PC-3 (cell line): ENCODE measurements at regions not wholly inside any gene's neighbourhood (a gene's known extent, or its start where the extent isn't known, plus 50 kb on each side); places are given as distances from the start of the nearest gene placed in this dataset.

Source experiments
- ATAC-seq: fragments of 200-7000 bp; cut with Tn5 transposase; 2 replicates; pipeline ENCODE4 v1.9.1; 2020; ENCODE audit warnings: mild to moderate bottlenecking, moderate library complexity
- BruUV-seq: library from RNA; stranded (reverse); fragments of 400-500 nt; replicated peaks from 2 replicates; lab custom pipeline; 2021; lab: Mats Ljungman, UMichigan
- CTCF ChIA-PET: fragments of 300-600 bp; sonication (Branson Sonifier 250); formaldehyde crosslinking; loops from one replicate; lab custom pipeline; 2022; ENCODE audit warnings: antibody characterized with exemption; lab: Charles Lee
- POLR2A ChIA-PET: fragments of 300-600 bp; sonication (Branson Sonifier 250); formaldehyde crosslinking; loops from one replicate; lab custom pipeline; 2022; ENCODE audit warnings: antibody characterized with exemption; ENCODE audit not compliant: unreplicated experiment; lab: Charles Lee
- DNase-seq: peaks from one replicate; pipeline ENCODE4 v3.0.0-alpha.2; 2015
- H2AFZ ChIP-seq: fragments of 300-600 bp; sonication (generic); 2 replicates; pipeline ENCODE4 v1.6.0; 2016; ENCODE audit warnings: antibody characterized with exemption, low read length
- H3F3A ChIP-seq: fragments of 300-600 bp; sonication (generic); one replicate; pipeline ENCODE4 v1.6.0; 2017; ENCODE audit warnings: antibody characterized with exemption, low read length, control low read depth, mild to moderate bottlenecking; ENCODE audit not compliant: unreplicated experiment
- H3K27ac ChIP-seq: fragments of 300-600 bp; sonication (generic); 2 replicates; pipeline ENCODE4 v1.5.1; 2016; ENCODE audit warnings: mild to moderate bottlenecking, low read length
- H3K27me3 ChIP-seq: fragments of 300-600 bp; sonication (generic); 2 replicates; pipeline ENCODE4 v1.6.1; 2016; ENCODE audit warnings: low read length, mixed read lengths
- H3K36me3 ChIP-seq: fragments of 300-600 bp; sonication (generic); 2 replicates; pipeline ENCODE4 v1.6.1; 2016; ENCODE audit warnings: low read depth, mixed run types, low read length, mixed read lengths
- H3K4me1 ChIP-seq: fragments of 300-600 bp; sonication (generic); 2 replicates; pipeline ENCODE4 v1.5.1; 2016; ENCODE audit warnings: low read length; ENCODE audit not compliant: insufficient read depth
- H3K4me2 ChIP-seq: fragments of 300-600 bp; sonication (generic); 2 replicates; pipeline ENCODE4 v1.6.0; 2016; ENCODE audit warnings: low read length
- H3K4me3 ChIP-seq: fragments of 300-600 bp; sonication (generic); 2 replicates; pipeline ENCODE4 v1.5.1; 2016; ENCODE audit warnings: mild to moderate bottlenecking, low read length, mixed read lengths
- H3K79me2 ChIP-seq: fragments of 300-600 bp; sonication (generic); 2 replicates; pipeline ENCODE4 v1.6.1; 2017; ENCODE audit warnings: low read length, mixed read lengths
- H3K9ac ChIP-seq: fragments of 300-600 bp; sonication (generic); 2 replicates; pipeline ENCODE4 v1.6.0; 2016; ENCODE audit warnings: mild to moderate bottlenecking, low read length
- H3K9me2 ChIP-seq: fragments of 300-600 bp; sonication (generic); replicated peaks from 2 replicates; pipeline ENCODE4 v1.6.1; 2016; ENCODE audit warnings: mixed run types, low read length, mixed read lengths
- H3K9me3 ChIP-seq: fragments of 300-600 bp; sonication (generic); 2 replicates; pipeline ENCODE4 v1.6.1; 2016; ENCODE audit warnings: low read length, mixed read lengths
- H4K20me1 ChIP-seq: fragments of 300-600 bp; sonication (generic); 2 replicates; pipeline ENCODE4 v1.6.1; 2016; ENCODE audit warnings: low read length, mixed read lengths
- CTCF ChIP-seq: fragments of 300-600 bp; sonication (generic); conservative IDR thresholded peaks from 2 replicates; pipeline ENCODE4 v1.5.1; 2017; ENCODE audit warnings: antibody characterized with exemption, low read depth, mild to moderate bottlenecking, low read length
- EZH2 ChIP-seq: fragments of 300-600 bp; sonication (generic); IDR thresholded peaks from one replicate; pipeline ENCODE4 v1.6.1; 2017; ENCODE audit warnings: antibody characterized with exemption, mild to moderate bottlenecking, low read length; ENCODE audit not compliant: unreplicated experiment
- EZH2phosphoT487 ChIP-seq: fragments of 300-600 bp; sonication (generic); IDR thresholded peaks from 2 replicates; pipeline ENCODE4 v1.6.1; 2018; ENCODE audit warnings: mild to moderate bottlenecking, antibody characterized with exemption, low read length, borderline replicate concordance
- intact Hi-C: fragments of 100-400 bp; cut with micrococcal nuclease; formaldehyde crosslinking; loops from 2 replicates; pipeline ENCODE4 v1.9.0; 2023

GRCh38 chr4:22313976-22314375 lies 201.9 kb downstream of the ADGRA3 start:
- H3K79me2 ChIP-seq: no peaks in the 10 kb centered on the region
- no peaks in the 10 kb centered on the region for H3K9me2 ChIP-seq
- POLR2A ChIA-PET: no interaction called here
- no TSS peak for BruUV-seq
- H3K4me2 ChIP-seq: no peak overlapping the region
- no peaks in the 10 kb centered on the region for H3K9me3 ChIP-seq
- no peak overlapping the region for H3K4me3 ChIP-seq
- CTCF ChIA-PET: no interaction called here
- intact Hi-C loops: no loop called here
- no peak for ATAC-seq
- no peak for DNase-seq
- no peaks in the 10 kb centered on the region for H4K20me1 ChIP-seq
- H3K9ac ChIP-seq: no peak overlapping the region
- no peaks in the 10 kb centered on the region for H3F3A ChIP-seq
- no peaks in the 10 kb centered on the region for H3K36me3 ChIP-seq
- no peaks in the 10 kb centered on the region for H3K4me1 ChIP-seq
- H3K27ac ChIP-seq: no peak overlapping the region
- no peak overlapping the region for H2AFZ ChIP-seq
- no peaks in the 10 kb centered on the region for H3K27me3 ChIP-seq
- no peak for TF ChIP-seq EZH2
- no peak for TF ChIP-seq EZH2phosphoT487
- no peak for TF ChIP-seq CTCF

GRCh38 chr4:22312113-22312512 lies 203.8 kb downstream of the ADGRA3 start:
- Histone ChIP-seq H3K79me2 (no peaks in the 10 kb centered on the region), H3K4me3 (no peak overlapping the region), H4K20me1 (no peaks in the 10 kb centered on the region), H3K9ac (no peak overlapping the region), H3K9me2 (no peaks in the 10 kb centered on the region), H2AFZ (no peak overlapping the region), H3K9me3 (no peaks in the 10 kb centered on the region), H3K27ac (no peak overlapping the region), H3K27me3 (no peaks in the 10 kb centered on the region), H3K4me1 (no peaks in the 10 kb centered on the region), H3F3A (no peaks in the 10 kb centered on the region), H3K4me2 (no peak overlapping the region), H3K36me3 (no peaks in the 10 kb centered on the region)
- intact Hi-C loops: no loop called here
- no TSS peak for BruUV-seq
- ChIA-PET POLR2A (no interaction called here), CTCF (no interaction called here)
- no peak for TF ChIP-seq CTCF
- TF ChIP-seq EZH2: no peak
- TF ChIP-seq EZH2phosphoT487: no peak
- no peak for DNase-seq
- no peak for ATAC-seq

- no peak for TF ChIP-seq CTCF
- no peak for TF ChIP-seq EZH2phosphoT487
- no peak for TF ChIP-seq EZH2
- no peaks in the 10 kb centered on the region for H3F3A ChIP-seq
- DNase-seq: no peak
- ATAC-seq: no peak
- no TSS peak for BruUV-seq
- intact Hi-C loops: no loop called here
- no peaks in the 10 kb centered on the region for H3K79me2 ChIP-seq
- H4K20me1 ChIP-seq: no peaks in the 10 kb centered on the region
- H3K4me2 ChIP-seq: no peak overlapping the region
- H3K9me2 ChIP-seq: no peaks in the 10 kb centered on the region
- no peaks in the 10 kb centered on the region for H3K36me3 ChIP-seq
- no peaks in the 10 kb centered on the region for H3K9me3 ChIP-seq
- no peak overlapping the region for H3K4me3 ChIP-seq
- H2AFZ ChIP-seq: no peak overlapping the region
- no peak overlapping the region for H3K27ac ChIP-seq
- ChIA-PET CTCF (no interaction called here), POLR2A (no interaction called here)
- no peak overlapping the region for H3K9ac ChIP-seq
- no peaks in the 10 kb centered on the region for H3K4me1 ChIP-seq
- no peaks in the 10 kb centered on the region for H3K27me3 ChIP-seq
These were observed 214.6 kb downstream of the ADGRA3 start for GRCh38 chr4:22301253-22301652.
